Keratinocyte (primary cell): ENCODE measurements at regions not wholly inside any gene's neighbourhood (a gene's known extent, or its start where the extent isn't known, plus 50 kb on each side); places are given as distances from the start of the nearest gene placed in this dataset.

Experiments
- DNase-seq: peaks from one replicate; pipeline ENCODE4 v3.0.0-alpha.2; 2011; ENCODE audit warnings: low read depth, missing footprints, low spot score
- FAIRE-seq: peaks from 2 replicates; lab custom pipeline; 2011; peaks lifted over from hg19 to GRCh38; lab: Jason Lieb, UNC
- H2AFZ ChIP-seq: 2 replicates; pipeline ENCODE4 v1.6.0; 2012; ENCODE audit warnings: low read length, control low read depth, inconsistent platforms; ENCODE audit not compliant: control insufficient read depth
- H3K27ac ChIP-seq: 2 replicates; pipeline ENCODE4 v1.5.1; 2011; ENCODE audit warnings: low read length; ENCODE audit not compliant: control insufficient read depth, insufficient read depth
- H3K27me3 ChIP-seq: 3 replicates; pipeline ENCODE4 v1.6.0; 2011; ENCODE audit warnings: low read length; ENCODE audit not compliant: control insufficient read depth, insufficient read depth; ENCODE audit errors: extremely low read depth
- H3K36me3 ChIP-seq, 2 experiments: 2 replicates in 1 of 2; 3 replicates in 1 of 2; pipeline ENCODE4 v1.5.1; 2011; ENCODE audit warnings: low read length in 2 of 2, mild to moderate bottlenecking in 1 of 2; ENCODE audit not compliant: control insufficient read depth in 2 of 2, insufficient read depth in 2 of 2; ENCODE audit errors: extremely low read depth in 1 of 2
- H3K4me1 ChIP-seq: 3 replicates; pipeline ENCODE4 v1.5.1; 2011; ENCODE audit warnings: low read length; ENCODE audit not compliant: control insufficient read depth, insufficient read depth; ENCODE audit errors: extremely low read depth
- H3K4me2 ChIP-seq: 3 replicates; pipeline ENCODE4 v1.6.0; 2011; ENCODE audit warnings: low read depth, low read length; ENCODE audit not compliant: control insufficient read depth, insufficient read depth; ENCODE audit errors: extremely low read depth
- H3K4me3 ChIP-seq, 3 experiments: fragments of 200-600 bp in 1 of 3; sonication (generic) in 1 of 3; 2 replicates in 2 of 3; 3 replicates in 1 of 3; pipeline ENCODE4 v1.5.1; 2011 to 2016; ENCODE audit warnings: low read length in 3 of 3, mild to moderate bottlenecking in 3 of 3, control low read depth in 2 of 3, inconsistent platforms in 1 of 3, low read depth in 1 of 3, mixed read lengths in 1 of 3, mixed run types in 1 of 3, moderate library complexity in 1 of 3; ENCODE audit not compliant: control insufficient read depth in 2 of 3, insufficient read depth in 2 of 3; ENCODE audit errors: extremely low read depth in 1 of 3
- H3K79me2 ChIP-seq: 2 replicates; pipeline ENCODE4 v1.6.0; 2012; ENCODE audit warnings: low read length; ENCODE audit not compliant: control insufficient read depth, insufficient read depth
- H3K9ac ChIP-seq: 3 replicates; pipeline ENCODE4 v1.6.0; 2011; ENCODE audit warnings: low read length; ENCODE audit not compliant: control insufficient read depth, insufficient read depth; ENCODE audit errors: extremely low read depth
- H3K9me1 ChIP-seq: 3 replicates; pipeline ENCODE4 v1.6.0; 2011; ENCODE audit warnings: low read length; ENCODE audit not compliant: control insufficient read depth, insufficient read depth; ENCODE audit errors: extremely low read depth
- H3K9me3 ChIP-seq: 2 replicates; pipeline ENCODE4 v1.5.1; 2012; ENCODE audit warnings: low read depth, low read length; ENCODE audit not compliant: control insufficient read depth
- H4K20me1 ChIP-seq: 3 replicates; pipeline ENCODE4 v1.6.0; 2011; ENCODE audit warnings: low read length; ENCODE audit not compliant: control insufficient read depth, insufficient read depth; ENCODE audit errors: extremely low read depth
- EZH2 ChIP-seq: IDR thresholded peaks from one replicate; pipeline ENCODE4 v1.6.1; 2012; ENCODE audit warnings: inconsistent platforms, mild to moderate bottlenecking, low read length, moderate library complexity
- dilution Hi-C: fragments of 300-500 bp; cut with MboI; formaldehyde crosslinking; loops from one replicate; pipeline ENCODE4 v1.7.0; 2020; ENCODE audit warnings: low sequenced_read_pairs; ENCODE audit not compliant: extremely low pct_ligation_motif_present
- TF ChIP-seq, protein P1 (sequence below), 3 experiments: IDR thresholded peaks in 1 of 3; conservative IDR thresholded peaks in 1 of 3; optimal IDR thresholded peaks in 1 of 3; 2 replicates in 2 of 3; 3 replicates in 1 of 3; pipeline versions ENCODE3 to v1.5.1; 2011; ENCODE audit warnings: low read length in 3 of 3, mild to moderate bottlenecking in 3 of 3, moderate library complexity in 2 of 3, control low read depth in 1 of 3, inconsistent platforms in 1 of 3; ENCODE audit not compliant: insufficient read depth in 2 of 3; ENCODE audit errors: extremely low read depth in 1 of 3

DNA sequence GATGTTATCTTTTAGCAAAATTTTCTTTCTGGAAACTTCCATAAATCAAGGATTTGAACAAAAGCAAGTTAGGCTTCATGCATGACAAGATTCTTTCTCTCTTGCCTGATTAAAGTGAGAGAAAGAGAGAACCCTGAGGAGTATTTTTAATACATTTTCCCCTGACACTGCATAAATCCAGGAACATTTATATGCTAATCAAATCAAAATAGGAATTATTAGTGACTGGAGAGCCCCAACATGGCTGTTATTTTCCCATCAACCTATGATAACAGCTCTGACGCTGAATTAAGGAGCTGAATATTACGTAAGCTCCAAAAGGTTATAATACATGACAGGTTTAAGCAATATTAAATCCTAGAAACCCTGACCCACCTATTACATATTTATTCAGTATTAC, 930.2 kb upstream of the PIK3C3 start:
- Histone ChIP-seq H3K4me1 (no peaks in the 10 kb centered on the region), H2AFZ (no peak overlapping the region), H3K79me2 (no peaks in the 10 kb centered on the region), H3K9me1 (no peaks in the 10 kb centered on the region), H3K4me2 (no peak overlapping the region), H4K20me1 (no peaks in the 10 kb centered on the region), H3K9me3 (no peaks in the 10 kb centered on the region), H3K27me3 (no peaks in the 10 kb centered on the region), H3K36me3 (no peaks in the 10 kb centered on the region), H3K4me3 (no peak overlapping the region), H3K9ac (no peak overlapping the region), H3K27ac (no peak overlapping the region)
- DNase-seq (no peak), FAIRE-seq (no peak)
- dilution Hi-C loops = no loop called here
- TF ChIP-seq, protein P1, sequence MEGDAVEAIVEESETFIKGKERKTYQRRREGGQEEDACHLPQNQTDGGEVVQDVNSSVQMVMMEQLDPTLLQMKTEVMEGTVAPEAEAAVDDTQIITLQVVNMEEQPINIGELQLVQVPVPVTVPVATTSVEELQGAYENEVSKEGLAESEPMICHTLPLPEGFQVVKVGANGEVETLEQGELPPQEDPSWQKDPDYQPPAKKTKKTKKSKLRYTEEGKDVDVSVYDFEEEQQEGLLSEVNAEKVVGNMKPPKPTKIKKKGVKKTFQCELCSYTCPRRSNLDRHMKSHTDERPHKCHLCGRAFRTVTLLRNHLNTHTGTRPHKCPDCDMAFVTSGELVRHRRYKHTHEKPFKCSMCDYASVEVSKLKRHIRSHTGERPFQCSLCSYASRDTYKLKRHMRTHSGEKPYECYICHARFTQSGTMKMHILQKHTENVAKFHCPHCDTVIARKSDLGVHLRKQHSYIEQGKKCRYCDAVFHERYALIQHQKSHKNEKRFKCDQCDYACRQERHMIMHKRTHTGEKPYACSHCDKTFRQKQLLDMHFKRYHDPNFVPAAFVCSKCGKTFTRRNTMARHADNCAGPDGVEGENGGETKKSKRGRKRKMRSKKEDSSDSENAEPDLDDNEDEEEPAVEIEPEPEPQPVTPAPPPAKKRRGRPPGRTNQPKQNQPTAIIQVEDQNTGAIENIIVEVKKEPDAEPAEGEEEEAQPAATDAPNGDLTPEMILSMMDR (optimal IDR thresholded peaks at IDR 0.05 in 1 of 3, IDR thresholded peaks at IDR 0.05 in 1 of 3, conservative IDR thresholded peaks at IDR 0.05 in 1 of 3; ENCODE audit: extremely low read depth in 1 of 3, insufficient read depth in 2 of 3, low read length in 3 of 3) = no peak
- no peak for TF ChIP-seq EZH2

DNA sequence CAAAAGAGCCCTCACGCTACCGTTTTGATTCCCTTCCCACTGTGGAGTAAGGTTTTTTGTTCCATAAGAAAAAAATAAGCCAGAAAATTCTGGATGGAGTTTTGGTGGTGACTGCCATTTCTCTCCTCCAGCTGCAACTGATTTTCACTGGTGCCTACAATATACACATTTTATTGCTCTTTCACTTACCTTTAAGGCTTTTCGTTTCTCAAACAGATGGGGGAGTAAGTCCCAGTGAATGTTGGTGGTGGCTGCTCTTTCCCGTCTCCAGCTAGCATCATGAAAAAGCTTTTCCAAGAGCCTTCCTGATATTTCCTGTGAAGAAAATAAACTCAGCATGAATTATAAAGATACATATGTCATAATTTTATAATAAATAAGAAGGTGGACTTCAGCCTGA, 932.5 kb upstream of the PIK3C3 start:
- FAIRE-seq = no peak
- Histone ChIP-seq H3K36me3 (no peaks in the 10 kb centered on the region), H3K27ac (no peak overlapping the region)

More for the DNA sequence above, 932.5 kb upstream of the PIK3C3 start:
- TF ChIP-seq, protein P1 (optimal IDR thresholded peaks at IDR 0.05 in 1 of 3, IDR thresholded peaks at IDR 0.05 in 1 of 3, conservative IDR thresholded peaks at IDR 0.05 in 1 of 3; ENCODE audit: extremely low read depth in 1 of 3, insufficient read depth in 2 of 3, low read length in 3 of 3) = no peak
- Histone ChIP-seq H3K4me2 (no peak overlapping the region), H2AFZ (no peak overlapping the region), H3K9me3 (no peaks in the 10 kb centered on the region), H3K79me2 (no peaks in the 10 kb centered on the region), H3K27me3 (no peaks in the 10 kb centered on the region), H3K9ac (no peak overlapping the region), H4K20me1 (no peaks in the 10 kb centered on the region), H3K4me1 (no peaks in the 10 kb centered on the region), H3K9me1 (no peaks in the 10 kb centered on the region), H3K4me3 (no peak overlapping the region)
- dilution Hi-C loops = no loop called here
- DNase-seq = no peak
